HG03378 (cell line): ENCODE measurements at regions not wholly inside any gene's neighbourhood (a gene's known extent, or its start where the extent isn't known, plus 50 kb on each side); places are given as distances from the start of the nearest gene placed in this dataset.

ENCODE experiments used
- ATAC-seq: cut with Tn5 transposase; IDR thresholded peaks from one replicate; pipeline ENCODE4 v1.9.1; 2021; ENCODE audit warnings: mild to moderate bottlenecking, moderate library complexity; ENCODE audit not compliant: unreplicated experiment

DNA sequence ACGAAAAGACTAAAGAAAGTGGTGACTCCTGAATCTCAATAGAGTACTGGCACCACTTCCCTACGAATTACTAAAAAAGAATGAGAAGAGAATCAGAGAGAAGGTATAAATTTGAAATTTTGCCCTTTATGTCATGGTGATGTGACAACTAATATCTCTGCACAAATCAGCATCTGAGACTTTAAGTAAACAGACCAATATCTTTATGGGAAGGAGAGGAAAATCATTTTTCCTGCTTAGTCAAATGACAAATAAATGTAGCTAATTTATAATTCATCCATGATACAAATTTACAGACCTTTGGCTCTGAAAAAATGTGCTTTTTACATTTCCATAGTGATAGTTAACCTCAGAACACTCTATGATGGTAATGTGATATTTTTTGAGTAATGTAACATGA is 424.8 kb upstream of the EPHA5 start:
- ATAC-seq: no peak

DNA sequence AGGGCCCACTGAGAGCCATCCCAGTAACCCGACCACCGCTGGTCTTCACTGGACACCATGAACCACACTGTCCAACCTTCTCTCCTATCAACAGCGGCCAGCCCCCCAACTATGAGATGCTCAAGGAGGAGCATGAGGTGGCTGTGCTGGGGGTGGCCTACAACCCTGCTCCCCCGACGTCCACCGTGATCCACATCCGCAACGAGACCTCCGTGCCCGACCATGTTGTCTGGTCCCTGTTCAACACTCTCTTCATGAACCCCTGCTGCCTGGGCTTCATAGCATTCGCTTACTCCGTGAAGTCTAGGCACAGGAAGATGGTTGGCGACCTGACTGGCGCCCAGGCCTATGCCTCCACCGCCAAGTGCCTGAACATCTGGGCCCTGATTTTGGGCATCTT is 423.8 kb upstream of the EPHA5 start:
- no peak for ATAC-seq

DNA sequence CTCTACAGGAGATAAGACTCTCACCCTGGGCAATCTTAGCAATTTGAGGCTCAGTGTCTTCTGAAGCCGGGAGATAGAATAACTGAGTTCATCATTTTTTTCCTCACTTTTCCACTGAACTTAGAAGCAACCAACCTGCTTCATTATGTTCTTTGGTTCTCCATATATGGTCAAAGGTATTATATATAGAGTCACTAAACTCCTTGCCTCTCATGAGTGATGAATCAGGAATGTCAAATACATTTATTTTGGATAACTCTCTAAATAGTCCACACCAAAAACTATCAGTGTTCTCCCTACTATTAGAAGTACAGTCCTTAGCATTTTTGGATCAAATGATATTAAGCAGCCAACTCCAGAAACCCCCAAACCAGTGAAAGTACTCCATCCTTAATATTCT is 421.5 kb upstream of the EPHA5 start:
- ATAC-seq: no peak

- no peak for ATAC-seq
Measured at GRCh38 chr4:66073961-66074360, 403.7 kb upstream of the EPHA5 start.

- no peak for ATAC-seq
Measured at GRCh38 chr4:66071911-66072310, 401.6 kb upstream of the EPHA5 start.

DNA sequence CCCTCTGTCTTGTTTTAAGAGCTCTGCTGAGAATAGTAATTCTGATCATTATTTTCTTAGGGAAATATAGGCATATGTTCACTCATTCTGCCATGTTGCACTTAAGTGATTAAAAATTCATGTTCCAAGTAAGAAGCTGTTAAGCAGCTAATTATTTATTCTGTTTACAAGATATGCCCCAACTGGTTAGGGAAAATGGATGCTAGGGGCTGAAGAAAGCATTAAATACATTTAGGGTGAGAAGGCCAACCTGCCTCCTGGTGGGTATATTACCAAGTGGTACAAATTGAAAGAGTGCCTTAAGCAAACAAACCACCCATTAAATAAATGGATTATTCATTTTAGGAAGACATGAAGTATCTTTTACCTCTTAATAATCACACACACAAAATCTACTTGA is 392.6 kb upstream of the EPHA5 start:
- no peak for ATAC-seq

GRCh38 chr4:66062044-66062443 is 391.8 kb upstream of the EPHA5 start:
- no peak for ATAC-seq

GRCh38 chr4:66059556-66059955 is 389.3 kb upstream of the EPHA5 start:
- ATAC-seq: no peak

DNA sequence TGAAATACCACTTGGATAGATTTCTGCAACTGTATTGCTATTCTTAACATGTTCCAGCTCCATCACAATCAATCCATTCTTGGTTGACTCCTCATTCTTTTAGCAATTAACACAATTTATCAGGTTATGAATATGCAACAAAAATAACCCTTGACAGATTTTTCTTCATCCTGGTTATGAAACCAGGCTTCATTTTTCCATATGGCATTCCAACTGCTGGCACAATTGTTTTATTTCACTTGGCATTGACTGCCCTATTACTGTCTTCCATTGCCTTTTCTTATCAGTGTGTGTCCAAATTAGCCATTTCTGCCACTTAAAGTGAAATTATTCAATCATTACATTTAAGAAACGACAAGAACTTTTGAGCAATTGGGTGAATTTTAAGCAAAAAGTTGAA is 388.8 kb upstream of the EPHA5 start:
- ATAC-seq: no peak

GRCh38 chr4:66055999-66056398 is 385.7 kb upstream of the EPHA5 start:
- ATAC-seq: no peak

GRCh38 chr4:66052426-66052825 is 382.1 kb upstream of the EPHA5 start:
- no peak for ATAC-seq

DNA sequence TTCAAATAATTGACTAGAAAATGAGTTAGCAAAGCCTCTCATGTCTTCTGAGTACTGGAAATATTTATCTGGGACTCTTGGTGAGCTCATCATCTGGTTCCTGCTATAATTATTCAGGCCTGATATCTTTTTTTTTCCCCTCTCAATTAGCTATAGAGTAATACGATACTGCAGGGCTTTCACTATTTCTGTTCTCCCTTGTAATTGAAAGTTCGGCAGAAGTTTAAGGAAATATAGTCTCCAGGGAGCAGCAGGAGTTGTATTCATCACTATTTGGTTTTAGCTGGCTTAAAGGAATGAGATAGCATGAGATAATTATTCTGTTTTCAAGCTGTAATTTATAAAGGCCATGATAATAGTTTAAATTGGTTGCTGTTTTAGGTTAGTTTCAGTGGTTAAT is 378.6 kb upstream of the EPHA5 start:
- ATAC-seq: no peak

DNA sequence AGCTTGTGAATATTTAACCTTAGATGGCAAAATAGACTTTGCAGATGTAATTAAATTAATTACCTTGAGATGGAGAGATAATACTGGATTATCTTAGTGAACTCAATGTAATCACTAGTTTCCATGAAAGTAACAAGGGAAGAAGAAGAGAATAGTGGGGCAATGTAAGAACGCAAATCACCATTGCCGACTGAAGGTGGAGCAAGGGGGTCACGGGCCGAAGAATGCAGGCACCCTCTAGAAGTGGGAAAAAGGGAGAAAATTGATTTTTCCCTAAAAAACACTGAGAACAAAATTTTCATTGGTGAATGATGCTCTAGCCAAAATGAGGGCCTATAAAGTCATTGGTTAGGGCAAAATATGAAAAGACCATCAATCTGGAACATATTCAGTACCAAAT is 375.6 kb upstream of the EPHA5 start:
- no peak for ATAC-seq

DNA sequence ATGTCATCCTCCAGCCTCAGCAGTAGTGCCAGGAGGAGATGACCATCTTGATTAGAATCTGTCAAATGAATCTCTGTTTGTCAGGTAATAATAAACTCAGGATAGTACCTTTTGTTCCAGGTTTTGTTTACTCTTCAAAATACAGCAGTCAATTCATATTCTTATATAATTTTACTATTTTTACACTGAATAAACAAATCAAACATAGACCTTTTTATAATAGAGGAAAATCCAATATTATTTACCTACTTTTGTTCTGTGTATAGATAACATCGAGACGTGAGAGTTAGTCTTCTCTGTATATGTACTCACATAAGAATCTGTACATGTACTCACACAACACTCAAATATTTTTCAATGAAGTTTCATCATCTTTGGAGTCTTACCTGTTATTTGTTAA is 365.4 kb upstream of the EPHA5 start:
- no peak for ATAC-seq

DNA sequence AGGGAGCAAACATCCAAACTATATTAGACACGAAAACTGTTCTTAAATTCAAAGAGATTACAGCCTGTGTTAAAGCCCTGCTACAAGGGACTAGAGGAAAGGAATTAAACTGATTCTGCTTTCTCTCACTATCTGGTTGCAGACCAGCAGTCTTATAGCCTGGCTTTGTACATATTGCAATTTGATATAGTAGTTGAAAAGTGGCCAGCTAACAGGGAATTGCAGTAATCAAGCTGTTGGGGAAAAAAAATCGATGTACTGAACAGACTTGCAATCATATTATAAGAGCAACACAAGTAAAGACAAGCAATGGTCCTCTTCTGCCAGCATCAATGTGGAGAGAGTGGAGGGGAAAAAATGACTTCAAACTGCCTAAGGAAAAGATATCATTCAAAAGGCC is 364.4 kb upstream of the EPHA5 start:
- no peak for ATAC-seq

GRCh38 chr4:66034262-66034661 is 364.0 kb upstream of the EPHA5 start:
- ATAC-seq: no peak

DNA sequence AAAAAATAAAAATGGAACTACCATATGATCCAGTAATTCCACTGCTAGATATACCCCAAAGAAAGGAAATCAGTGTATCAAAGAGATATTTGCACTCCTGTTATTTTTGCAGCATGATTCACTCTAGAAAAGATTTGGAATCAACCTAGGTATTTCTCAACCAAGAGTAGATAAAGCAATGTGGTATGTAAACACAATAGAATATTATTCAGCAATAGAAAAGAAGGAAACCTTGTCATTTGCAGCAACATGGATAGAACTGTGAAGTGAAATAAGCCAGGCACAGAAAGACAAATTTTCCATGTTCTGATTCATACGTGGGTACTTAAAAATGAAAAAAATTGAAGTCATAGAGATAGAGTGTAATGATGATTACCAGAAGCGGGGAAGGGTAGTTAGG is 362.3 kb upstream of the EPHA5 start:
- no peak for ATAC-seq

- ATAC-seq: no peak
Measured at GRCh38 chr4:66028668-66029067, 358.4 kb upstream of the EPHA5 start.

GRCh38 chr4:66023061-66023460 is 352.8 kb upstream of the EPHA5 start:
- no peak for ATAC-seq

- no peak for ATAC-seq
Measured at GRCh38 chr4:66017671-66018070, 347.4 kb upstream of the EPHA5 start.

DNA sequence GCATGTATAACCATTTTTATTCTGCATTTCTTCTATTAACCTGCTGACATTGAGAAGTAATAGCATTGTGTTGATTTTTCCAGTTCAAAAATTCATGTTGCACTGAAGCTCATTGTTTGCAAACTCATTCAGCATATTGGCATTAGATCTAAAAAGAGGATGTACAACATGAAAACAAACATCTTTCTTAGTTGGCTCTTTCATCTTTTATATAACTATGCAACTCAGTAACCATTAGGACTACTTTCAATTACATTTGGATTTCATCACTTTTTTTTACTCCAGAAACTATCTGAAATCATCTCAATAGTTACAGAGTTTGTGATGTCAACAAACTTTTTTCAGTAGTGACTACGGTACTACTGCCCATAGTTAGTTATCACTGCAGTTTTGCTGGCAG is 346.0 kb upstream of the EPHA5 start:
- no peak for ATAC-seq

DNA sequence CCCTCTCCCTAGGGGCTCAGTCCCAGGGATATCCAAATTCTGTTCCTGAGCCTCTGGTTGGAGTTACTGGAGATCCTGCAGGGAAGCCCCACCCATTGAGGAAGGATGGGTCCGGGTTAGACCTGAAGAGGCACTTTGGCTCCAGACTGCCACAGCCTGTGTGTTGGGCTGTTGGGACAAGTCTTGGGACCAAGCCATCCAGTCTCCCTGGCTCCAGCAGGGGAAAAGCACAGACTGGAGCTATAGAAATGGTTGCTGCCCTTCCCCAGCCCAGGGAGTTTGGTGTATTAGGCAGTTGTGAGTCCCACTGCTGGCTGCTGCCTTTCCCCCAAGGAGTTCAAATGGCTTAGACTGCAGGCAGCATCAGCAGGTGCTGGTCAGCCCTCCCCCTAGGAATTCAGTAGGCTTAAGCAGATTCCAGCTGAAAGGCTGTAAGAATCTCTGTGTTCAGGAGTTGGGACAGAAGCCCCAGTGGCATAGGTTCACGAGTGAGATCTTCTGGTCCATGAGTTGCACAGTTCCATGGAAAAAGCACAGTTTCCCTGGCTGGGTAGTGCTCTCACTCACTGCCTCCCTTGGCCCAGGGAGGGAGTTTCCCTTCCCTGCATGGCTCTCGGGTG is 344.0 kb upstream of the EPHA5 start:
- ATAC-seq: no peak

DNA sequence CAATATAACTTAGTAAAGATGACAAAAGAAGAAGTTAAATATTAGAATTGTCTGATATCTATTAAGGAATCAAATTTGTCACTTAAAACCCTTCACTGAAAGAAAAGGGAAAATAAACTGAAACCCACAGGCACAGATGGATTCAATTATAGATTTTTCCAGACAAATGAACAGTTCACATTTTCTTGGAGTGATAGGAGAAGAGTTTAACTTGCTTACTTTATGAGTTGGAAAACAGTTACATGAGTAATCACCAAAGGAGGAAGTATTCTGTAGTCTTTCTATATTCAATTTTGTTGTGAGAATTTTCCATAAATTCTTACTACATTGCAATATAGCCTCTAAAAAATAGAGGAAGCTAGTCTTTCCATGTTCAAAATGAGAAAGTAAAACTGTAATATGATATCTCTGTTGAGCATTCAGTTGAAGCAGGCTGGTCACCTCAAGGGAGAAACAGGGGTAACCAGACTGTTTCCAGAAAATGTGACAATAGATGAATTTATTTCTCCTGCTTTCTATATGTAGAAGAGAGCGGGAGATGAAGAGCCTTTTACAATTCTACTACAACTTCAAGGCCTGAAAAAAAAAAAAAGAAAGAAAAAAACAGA is 330.3 kb upstream of the EPHA5 start:
- no peak for ATAC-seq
